Osteocyte (in vitro differentiated cells): ENCODE measurements at regions not wholly inside any gene's neighbourhood (a gene's known extent, or its start where the extent isn't known, plus 50 kb on each side); places are given as distances from the start of the nearest gene placed in this dataset.

Source experiments
- DNase-seq: peaks from one replicate; pipeline ENCODE4 v3.0.0; 2021; ENCODE audit warnings: mixed read lengths; ENCODE audit not compliant: unreplicated experiment; ENCODE audit errors: extremely low spot score
- H3K27ac Mint-ChIP-seq: one replicate; pipeline ENCODE4 v1.8.0; 2021; ENCODE audit warnings: mild to moderate bottlenecking, mixed read lengths; ENCODE audit not compliant: unreplicated experiment
- H3K27me3 Mint-ChIP-seq: one replicate; pipeline ENCODE4 v1.8.0; 2021; ENCODE audit warnings: mixed read lengths; ENCODE audit not compliant: unreplicated experiment
- H3K36me3 Mint-ChIP-seq: one replicate; pipeline ENCODE4 v1.8.0; 2021; ENCODE audit warnings: mixed read lengths; ENCODE audit not compliant: unreplicated experiment
- H3K4me1 Mint-ChIP-seq: one replicate; pipeline ENCODE4 v1.8.0; 2021; ENCODE audit warnings: mixed read lengths; ENCODE audit not compliant: unreplicated experiment
- H3K4me3 Mint-ChIP-seq: one replicate; pipeline ENCODE4 v1.8.0; 2021; ENCODE audit warnings: mild to moderate bottlenecking, moderate library complexity, mixed read lengths; ENCODE audit not compliant: unreplicated experiment
- H3K9me3 Mint-ChIP-seq: one replicate; pipeline ENCODE4 v1.8.0; 2021; ENCODE audit warnings: mixed read lengths; ENCODE audit not compliant: unreplicated experiment
- TF ChIP-seq, protein P1 (sequence below): fragments of 200-600 bp; sonication (generic); IDR thresholded peaks from 2 replicates; pipeline ENCODE4 v1.5.0; 2021; ENCODE audit warnings: antibody characterized with exemption, mild to moderate bottlenecking, moderate library complexity

DNA sequence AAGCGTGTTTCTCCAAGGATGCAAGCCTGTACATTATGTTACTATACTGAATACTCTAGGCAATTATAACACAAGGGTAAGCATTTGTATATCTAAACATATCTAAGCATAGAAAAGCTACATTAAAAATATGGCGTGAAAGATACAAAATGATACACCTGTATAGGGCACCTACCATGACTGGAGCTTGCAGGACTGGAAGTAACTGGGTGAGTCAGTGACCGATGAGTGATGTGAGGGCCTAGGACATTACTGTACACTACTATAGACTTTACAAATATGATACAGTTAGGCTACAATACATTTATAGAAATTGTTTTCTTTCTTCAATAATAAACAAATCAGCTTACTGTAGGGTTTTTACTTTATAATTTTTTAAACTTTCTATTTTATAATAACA is 1127.2 kb upstream of the LRRN3 start:
- H3K27ac Mint-ChIP-seq: no peak overlapping the region
- no peak overlapping the region for H3K4me3 Mint-ChIP-seq
- DNase-seq: no peak
- H3K27me3 Mint-ChIP-seq: no peaks in the 10 kb centered on the region
- H3K4me1 Mint-ChIP-seq: peaks cover 3% of the 10 kb centered on the region
- H3K9me3 Mint-ChIP-seq: no peaks in the 10 kb centered on the region
- H3K36me3 Mint-ChIP-seq: no peaks in the 10 kb centered on the region
- TF ChIP-seq, protein P1, sequence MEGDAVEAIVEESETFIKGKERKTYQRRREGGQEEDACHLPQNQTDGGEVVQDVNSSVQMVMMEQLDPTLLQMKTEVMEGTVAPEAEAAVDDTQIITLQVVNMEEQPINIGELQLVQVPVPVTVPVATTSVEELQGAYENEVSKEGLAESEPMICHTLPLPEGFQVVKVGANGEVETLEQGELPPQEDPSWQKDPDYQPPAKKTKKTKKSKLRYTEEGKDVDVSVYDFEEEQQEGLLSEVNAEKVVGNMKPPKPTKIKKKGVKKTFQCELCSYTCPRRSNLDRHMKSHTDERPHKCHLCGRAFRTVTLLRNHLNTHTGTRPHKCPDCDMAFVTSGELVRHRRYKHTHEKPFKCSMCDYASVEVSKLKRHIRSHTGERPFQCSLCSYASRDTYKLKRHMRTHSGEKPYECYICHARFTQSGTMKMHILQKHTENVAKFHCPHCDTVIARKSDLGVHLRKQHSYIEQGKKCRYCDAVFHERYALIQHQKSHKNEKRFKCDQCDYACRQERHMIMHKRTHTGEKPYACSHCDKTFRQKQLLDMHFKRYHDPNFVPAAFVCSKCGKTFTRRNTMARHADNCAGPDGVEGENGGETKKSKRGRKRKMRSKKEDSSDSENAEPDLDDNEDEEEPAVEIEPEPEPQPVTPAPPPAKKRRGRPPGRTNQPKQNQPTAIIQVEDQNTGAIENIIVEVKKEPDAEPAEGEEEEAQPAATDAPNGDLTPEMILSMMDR: no peak

GRCh38 chr7:109964780-109965179 is 1126.1 kb upstream of the LRRN3 start:
- Mint-ChIP-seq H3K4me3 (no peak overlapping the region), H3K27me3 (no peaks in the 10 kb centered on the region), H3K9me3 (peaks cover 2% of the 10 kb centered on the region), H3K27ac (no peak overlapping the region), H3K36me3 (no peaks in the 10 kb centered on the region), H3K4me1 (peaks cover 3% of the 10 kb centered on the region)
- TF ChIP-seq, protein P1: no peak
- DNase-seq: no peak

DNA sequence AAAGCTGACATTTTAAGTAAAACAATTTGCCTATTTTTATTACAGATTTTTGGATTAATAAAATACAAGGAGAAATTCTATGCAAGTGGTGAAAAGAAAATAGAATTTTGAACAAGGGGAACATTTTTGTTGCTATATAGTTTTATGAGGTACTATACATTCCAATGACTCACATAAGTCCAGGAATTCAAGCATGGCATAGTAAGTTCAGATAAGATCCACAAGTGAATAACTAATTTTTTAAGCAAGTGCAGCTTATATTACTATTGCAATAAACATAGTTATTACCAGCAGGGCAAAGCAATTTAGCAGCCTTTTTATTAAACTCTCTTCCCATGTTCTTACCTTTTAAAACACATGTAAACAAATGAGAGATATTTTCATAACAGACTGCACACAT is 1123.5 kb upstream of the LRRN3 start:
- no peak for DNase-seq
- TF ChIP-seq, protein P1: no peak
- H3K27me3 Mint-ChIP-seq: no peaks in the 10 kb centered on the region
- H3K36me3 Mint-ChIP-seq: no peaks in the 10 kb centered on the region
- no peak overlapping the region for H3K27ac Mint-ChIP-seq
- peaks cover 3% of the 10 kb centered on the region for H3K4me1 Mint-ChIP-seq
- peaks cover 12% of the 10 kb centered on the region for H3K9me3 Mint-ChIP-seq
- H3K4me3 Mint-ChIP-seq: no peak overlapping the region

DNA sequence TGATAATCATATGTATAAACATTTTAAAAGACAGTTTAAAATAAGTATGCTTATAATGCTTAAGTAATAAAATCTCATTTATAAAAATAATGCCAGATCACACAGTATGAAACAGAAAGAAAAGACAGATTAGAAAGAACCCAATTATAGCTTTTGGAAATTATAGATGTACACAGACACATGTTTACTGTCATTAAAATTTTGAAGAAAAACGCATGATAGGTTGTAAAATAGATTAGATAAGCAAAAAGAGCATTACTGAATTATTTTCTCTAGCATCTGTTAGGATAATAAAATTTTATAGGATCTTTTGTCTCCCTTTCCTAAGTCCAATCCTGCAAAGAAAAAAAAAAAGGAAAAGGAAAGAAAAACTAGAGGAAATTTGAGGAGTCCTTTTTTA is 1107.3 kb upstream of the LRRN3 start:
- H3K9me3 Mint-ChIP-seq: peaks cover 12% of the 10 kb centered on the region
- no peaks in the 10 kb centered on the region for H3K27me3 Mint-ChIP-seq
- H3K4me1 Mint-ChIP-seq: peaks cover 29% of the 10 kb centered on the region
- TF ChIP-seq, protein P1: no peak
- no peaks in the 10 kb centered on the region for H3K36me3 Mint-ChIP-seq
- no peak overlapping the region for H3K27ac Mint-ChIP-seq
- H3K4me3 Mint-ChIP-seq: no peak overlapping the region
- DNase-seq: no peak

GRCh38 chr7:109984729-109985128 is 1106.2 kb upstream of the LRRN3 start:
- peaks cover 29% of the 10 kb centered on the region for H3K4me1 Mint-ChIP-seq
- TF ChIP-seq, protein P1: no peak
- no peaks in the 10 kb centered on the region for H3K27me3 Mint-ChIP-seq
- no peaks in the 10 kb centered on the region for H3K36me3 Mint-ChIP-seq
- no peak for DNase-seq
- H3K27ac Mint-ChIP-seq: peak overlapping the region; percentile 37
- H3K4me3 Mint-ChIP-seq: no peak overlapping the region
- peaks cover 13% of the 10 kb centered on the region for H3K9me3 Mint-ChIP-seq
